Gastroesophageal sphincter (tissue), 3 donors: ENCODE measurements at regions not wholly inside any gene's neighbourhood (a gene's known extent, or its start where the extent isn't known, plus 50 kb on each side); places are given as distances from the start of the nearest gene placed in this dataset.

Experiments used
- CTCF ChIP-seq, 4 experiments: fragments of 200-600 bp in 2 of 4; fragments of 450-650 bp in 2 of 4; sonication (generic) in 1 of 4; IDR thresholded peaks; one replicate each; pipeline ENCODE4 v1.5.1; 2017 to 2019; ENCODE audit warnings: antibody characterized with exemption in 4 of 4, mild to moderate bottlenecking in 2 of 4, moderate library complexity in 2 of 4
- POLR2A ChIP-seq, 2 donors: fragments of 450-650 bp; IDR thresholded peaks; one replicate each; pipeline ENCODE4 v1.6.1; 2017; ENCODE audit warnings: antibody characterized with exemption in 2 of 2, mild to moderate bottlenecking in 2 of 2, moderate library complexity in 1 of 2

GRCh38 chr4:60938621-60939020 lies 261.5 kb upstream of the ADGRL3 start:
- TF ChIP-seq POLR2A (IDR thresholded peaks at IDR 0.05): no peak
- TF ChIP-seq CTCF (IDR thresholded peaks at IDR 0.05): no peak
